VCaP (cell line): ENCODE measurements at regions not wholly inside any gene's neighbourhood (a gene's known extent, or its start where the extent isn't known, plus 50 kb on each side); places are given as distances from the start of the nearest gene placed in this dataset.

Source experiments
- H3K27ac ChIP-seq: fragments of 450-650 bp; 2 replicates; pipeline ENCODE4 v1.5.1; 2017
- CTCF ChIP-seq: fragments of 450-650 bp; conservative IDR thresholded peaks from 2 replicates; pipeline ENCODE4 v1.5.1; 2017; ENCODE audit warnings: mild to moderate bottlenecking, moderate library complexity

GRCh38 chr6:96743496-96743895, 93.8 kb downstream of the GPR63 start:
- no peak for TF ChIP-seq CTCF
- no peak overlapping the region for H3K27ac ChIP-seq

GRCh38 chr6:96742702-96743101, 94.6 kb downstream of the GPR63 start:
- TF ChIP-seq CTCF: no peak
- H3K27ac ChIP-seq: no peak overlapping the region

- TF ChIP-seq CTCF: no peak
- 0 out of 2 replicates have a peak overlapping the region, but pooled peaks have one; percentile 9 for H3K27ac ChIP-seq
These were observed 101.9 kb downstream of the GPR63 start for GRCh38 chr6:96735332-96735731.

GRCh38 chr6:96727144-96727543, 110.1 kb downstream of the GPR63 start:
- TF ChIP-seq CTCF: no peak
- H3K27ac ChIP-seq: no peak overlapping the region

GRCh38 chr6:96725296-96725695, 112.0 kb downstream of the GPR63 start:
- TF ChIP-seq CTCF: no peak
- no peak overlapping the region for H3K27ac ChIP-seq

- no peak overlapping the region for H3K27ac ChIP-seq
- TF ChIP-seq CTCF: no peak
These were observed 112.6 kb downstream of the GPR63 start for GRCh38 chr6:96724641-96725040.

- TF ChIP-seq CTCF: no peak
- H3K27ac ChIP-seq: no peak overlapping the region
These were observed 113.9 kb downstream of the GPR63 start for GRCh38 chr6:96723362-96723761.

GRCh38 chr6:96721227-96721626, 116.0 kb downstream of the GPR63 start:
- TF ChIP-seq CTCF: no peak
- H3K27ac ChIP-seq: no peak overlapping the region
